Caco-2 (cell line): ENCODE measurements at regions not wholly inside any gene's neighbourhood (a gene's known extent, or its start where the extent isn't known, plus 50 kb on each side); places are given as distances from the start of the nearest gene placed in this dataset.
"Not testable (repeated sequence)": the region's sequence is repeated elsewhere in the genome, so short reads cannot be mapped to it uniquely, and the experiment has no call there.

Experiments
- BruUV-seq: library from RNA; stranded (reverse); fragments of 400-500 nt; replicated peaks from 2 replicates; lab custom pipeline; 2021; lab: Mats Ljungman, UMichigan
- CTCF ChIA-PET: fragments of 300-600 bp; sonication (Branson Sonifier 250); formaldehyde crosslinking; loops from one replicate; lab custom pipeline; 2022; ENCODE audit warnings: antibody characterized with exemption; lab: Charles Lee
- POLR2A ChIA-PET: fragments of 300-600 bp; sonication (Branson Sonifier 250); formaldehyde crosslinking; loops from one replicate; lab custom pipeline; 2022; ENCODE audit warnings: antibody characterized with exemption; lab: Charles Lee
- DNase-seq, 2 experiments: peaks; one replicate each; pipeline versions ENCODE4 v3.0.0 to v3.0.0-alpha.2; 2020 to 2022
- H3K27me3 ChIP-seq: replicated peaks from 2 replicates; pipeline ENCODE4 v1.6.0; 2011; ENCODE audit warnings: low read length; ENCODE audit not compliant: control insufficient read depth, insufficient read depth
- H3K36me3 ChIP-seq: 2 replicates; pipeline ENCODE4 v1.5.1; 2011; ENCODE audit warnings: low read length; ENCODE audit not compliant: control insufficient read depth, insufficient read depth
- H3K4me1 ChIP-seq: fragments of 250-450 bp; sonication (Bioruptor Pico); 2 replicates; pipeline ENCODE4 v1.5.1; 2020; ENCODE audit warnings: mild to moderate bottlenecking
- H3K4me3 ChIP-seq: 2 replicates; pipeline ENCODE4 v1.5.1; 2011; ENCODE audit warnings: low read depth, mild to moderate bottlenecking, control low read depth, low read length
- H3K9me3 ChIP-seq: fragments of 250-450 bp; sonication (Bioruptor Pico); 2 replicates; pipeline ENCODE4 v1.5.1; 2020; ENCODE audit warnings: mild to moderate bottlenecking, moderate library complexity
- H3K27ac Mint-ChIP-seq: one replicate; pipeline ENCODE4 v1.8.0; 2022; ENCODE audit warnings: mixed read lengths; ENCODE audit not compliant: unreplicated experiment
- H3K27me3 Mint-ChIP-seq: one replicate; pipeline ENCODE4 v1.8.0; 2022; ENCODE audit warnings: mixed read lengths; ENCODE audit not compliant: insufficient read depth, unreplicated experiment
- H3K36me3 Mint-ChIP-seq: one replicate; pipeline ENCODE4 v1.8.0; 2022; ENCODE audit warnings: mild to moderate bottlenecking, mixed read lengths; ENCODE audit not compliant: insufficient read depth, unreplicated experiment
- H3K4me1 Mint-ChIP-seq: one replicate; pipeline ENCODE4 v1.8.0; 2022; ENCODE audit warnings: low read depth, mixed read lengths; ENCODE audit not compliant: unreplicated experiment
- H3K4me3 Mint-ChIP-seq: one replicate; pipeline ENCODE4 v1.8.0; 2022; ENCODE audit warnings: mild to moderate bottlenecking, moderate library complexity, mixed read lengths; ENCODE audit not compliant: unreplicated experiment
- H3K9me3 Mint-ChIP-seq: one replicate; pipeline ENCODE4 v1.8.0; 2022; ENCODE audit warnings: mixed read lengths; ENCODE audit not compliant: unreplicated experiment
- intact Hi-C: fragments of 100-400 bp; cut with micrococcal nuclease; formaldehyde crosslinking; loops from one replicate; pipeline ENCODE4 v1.10.0; 2022; ENCODE audit not compliant: unreplicated experiment
- TF ChIP-seq, protein P1 (sequence below), 2 experiments: fragments of 200-600 bp in 1 of 2; IDR thresholded peaks; 1 replicate in 1 of 2; 2 replicates in 1 of 2; pipeline versions ENCODE4 v1.5.1 to v1.8.0; 2011 to 2022; ENCODE audit warnings: antibody characterized with exemption in 1 of 2, control low read depth in 1 of 2, inconsistent platforms in 1 of 2, low read depth in 1 of 2, low read length in 1 of 2, mild to moderate bottlenecking in 1 of 2, moderate library complexity in 1 of 2; ENCODE audit not compliant: insufficient read depth in 1 of 2, severe bottlenecking in 1 of 2, unreplicated experiment in 1 of 2

GRCh38 chr9:95783426-95783975 is 92.0 kb upstream of the ERCC6L2 start:
- ChIA-PET CTCF (no interaction called here), POLR2A (no interaction called here)
- H3K4me3 Mint-ChIP-seq = no peak overlapping the region

GRCh38 chr9:95780751-95781150 is 94.7 kb upstream of the ERCC6L2 start:
- TF ChIP-seq, protein P1, sequence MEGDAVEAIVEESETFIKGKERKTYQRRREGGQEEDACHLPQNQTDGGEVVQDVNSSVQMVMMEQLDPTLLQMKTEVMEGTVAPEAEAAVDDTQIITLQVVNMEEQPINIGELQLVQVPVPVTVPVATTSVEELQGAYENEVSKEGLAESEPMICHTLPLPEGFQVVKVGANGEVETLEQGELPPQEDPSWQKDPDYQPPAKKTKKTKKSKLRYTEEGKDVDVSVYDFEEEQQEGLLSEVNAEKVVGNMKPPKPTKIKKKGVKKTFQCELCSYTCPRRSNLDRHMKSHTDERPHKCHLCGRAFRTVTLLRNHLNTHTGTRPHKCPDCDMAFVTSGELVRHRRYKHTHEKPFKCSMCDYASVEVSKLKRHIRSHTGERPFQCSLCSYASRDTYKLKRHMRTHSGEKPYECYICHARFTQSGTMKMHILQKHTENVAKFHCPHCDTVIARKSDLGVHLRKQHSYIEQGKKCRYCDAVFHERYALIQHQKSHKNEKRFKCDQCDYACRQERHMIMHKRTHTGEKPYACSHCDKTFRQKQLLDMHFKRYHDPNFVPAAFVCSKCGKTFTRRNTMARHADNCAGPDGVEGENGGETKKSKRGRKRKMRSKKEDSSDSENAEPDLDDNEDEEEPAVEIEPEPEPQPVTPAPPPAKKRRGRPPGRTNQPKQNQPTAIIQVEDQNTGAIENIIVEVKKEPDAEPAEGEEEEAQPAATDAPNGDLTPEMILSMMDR (IDR thresholded peaks at IDR 0.05; ENCODE audit: insufficient read depth in 1 of 2, low read depth in 1 of 2, low read length in 1 of 2, severe bottlenecking in 1 of 2, unreplicated experiment in 1 of 2) = no peak
- BruUV-seq = no TSS peak
- Histone ChIP-seq H3K4me3 (no peak overlapping the region), H3K9me3 (no peaks in the 10 kb centered on the region), H3K27me3 (no peaks in the 10 kb centered on the region), H3K4me1 (no peaks in the 10 kb centered on the region), H3K36me3 (no peaks in the 10 kb centered on the region)
- Mint-ChIP-seq H3K27ac (no peak overlapping the region), H3K4me3 (no peak overlapping the region), H3K27me3 (no peaks in the 10 kb centered on the region), H3K4me1 (no peaks in the 10 kb centered on the region), H3K36me3 (no peaks in the 10 kb centered on the region), H3K9me3 (no peaks in the 10 kb centered on the region)
- no peak for DNase-seq
- intact Hi-C loops = no loop called here
- ChIA-PET CTCF (no interaction called here), POLR2A (no interaction called here)

More at GRCh38 chr9:95783426-95783975, 92.0 kb upstream of the ERCC6L2 start:
- no peak overlapping the region for H3K27ac Mint-ChIP-seq
- intact Hi-C loops = no loop called here
- H3K27me3 ChIP-seq = no peaks in the 10 kb centered on the region
- no peaks in the 10 kb centered on the region for H3K36me3 Mint-ChIP-seq
- no peaks in the 10 kb centered on the region for H3K9me3 ChIP-seq
- H3K27me3 Mint-ChIP-seq = no peaks in the 10 kb centered on the region
- no TSS peak for BruUV-seq
- H3K4me3 ChIP-seq = no peak overlapping the region
- H3K4me1 ChIP-seq = no peaks in the 10 kb centered on the region
- no peaks in the 10 kb centered on the region for H3K9me3 Mint-ChIP-seq
- H3K4me1 Mint-ChIP-seq = no peaks in the 10 kb centered on the region
- TF ChIP-seq, protein P1 (IDR thresholded peaks at IDR 0.05; ENCODE audit: insufficient read depth in 1 of 2, low read depth in 1 of 2, low read length in 1 of 2, severe bottlenecking in 1 of 2, unreplicated experiment in 1 of 2) = no peak
- H3K36me3 ChIP-seq = no peaks in the 10 kb centered on the region
- DNase-seq = no peak

DNA sequence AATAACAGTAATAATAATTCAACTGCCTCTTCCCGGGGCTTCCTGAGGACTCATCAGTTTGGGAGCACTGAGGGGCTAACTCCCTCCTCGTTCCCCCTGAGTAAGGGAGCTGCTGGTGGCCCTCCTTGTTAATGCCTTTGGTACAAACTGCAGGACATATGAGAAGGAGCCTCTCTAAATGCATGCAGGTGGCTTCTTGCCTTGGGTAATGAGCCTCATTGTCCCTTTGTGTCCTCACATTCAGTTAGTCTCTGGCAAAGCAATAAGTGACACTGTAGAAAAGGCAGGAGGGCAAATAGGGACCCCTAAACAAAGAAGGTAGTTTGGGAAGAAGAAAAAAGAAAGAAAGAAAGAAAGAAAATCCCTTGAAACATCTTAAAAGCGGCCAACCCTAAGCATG is 95.4 kb upstream of the ERCC6L2 start:
- ChIA-PET CTCF (no interaction called here), POLR2A (no interaction called here)
- Mint-ChIP-seq H3K36me3 (no peaks in the 10 kb centered on the region), H3K4me1 (no peaks in the 10 kb centered on the region), H3K27ac (no peak overlapping the region), H3K27me3 (no peaks in the 10 kb centered on the region), H3K4me3 (no peak overlapping the region), H3K9me3 (no peaks in the 10 kb centered on the region)
- Histone ChIP-seq H3K36me3 (no peaks in the 10 kb centered on the region), H3K4me1 (no peaks in the 10 kb centered on the region), H3K9me3 (no peaks in the 10 kb centered on the region), H3K27me3 (no peaks in the 10 kb centered on the region), H3K4me3 (no peak overlapping the region)
- TF ChIP-seq, protein P1 (IDR thresholded peaks at IDR 0.05; ENCODE audit: insufficient read depth in 1 of 2, low read depth in 1 of 2, low read length in 1 of 2, severe bottlenecking in 1 of 2, unreplicated experiment in 1 of 2) = no peak
- no peak for DNase-seq
- BruUV-seq = no TSS peak
- intact Hi-C loops = no loop called here

DNA sequence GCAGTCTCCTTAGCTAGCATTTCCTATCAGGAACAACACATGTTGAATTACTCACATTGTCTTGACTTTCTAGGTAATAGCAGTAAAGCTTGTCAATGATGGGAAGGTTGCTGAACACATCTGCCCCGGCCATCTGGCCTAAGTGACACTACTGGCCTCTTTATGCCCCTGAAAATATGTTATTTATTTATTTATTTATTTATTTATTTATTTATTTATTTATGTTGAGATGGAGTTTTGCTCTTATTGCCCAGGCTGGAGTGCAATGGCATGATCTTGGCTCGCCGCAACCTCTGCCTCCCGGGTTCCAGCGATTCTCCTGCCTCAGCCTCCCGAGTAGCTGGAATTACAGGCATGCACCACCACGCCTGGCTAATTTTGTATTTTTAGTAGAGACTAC is 95.9 kb upstream of the ERCC6L2 start:
- BruUV-seq, H3K4me1 ChIP-seq, H3K9me3 Mint-ChIP-seq, DNase-seq, H3K4me3 ChIP-seq, H3K27me3 Mint-ChIP-seq, H3K36me3 ChIP-seq, CTCF ChIA-PET, H3K9me3 ChIP-seq, H3K4me3 Mint-ChIP-seq, intact Hi-C loops, H3K36me3 Mint-ChIP-seq, H3K4me1 Mint-ChIP-seq, H3K27ac Mint-ChIP-seq, H3K27me3 ChIP-seq, POLR2A ChIA-PET: not testable (repeated sequence)
